ENCODE measurements at regions not wholly inside any gene's neighbourhood (a gene's known extent, or its start where the extent isn't known, plus 50 kb on each side); places are given as distances from the start of the nearest gene placed in this dataset.

DNA sequence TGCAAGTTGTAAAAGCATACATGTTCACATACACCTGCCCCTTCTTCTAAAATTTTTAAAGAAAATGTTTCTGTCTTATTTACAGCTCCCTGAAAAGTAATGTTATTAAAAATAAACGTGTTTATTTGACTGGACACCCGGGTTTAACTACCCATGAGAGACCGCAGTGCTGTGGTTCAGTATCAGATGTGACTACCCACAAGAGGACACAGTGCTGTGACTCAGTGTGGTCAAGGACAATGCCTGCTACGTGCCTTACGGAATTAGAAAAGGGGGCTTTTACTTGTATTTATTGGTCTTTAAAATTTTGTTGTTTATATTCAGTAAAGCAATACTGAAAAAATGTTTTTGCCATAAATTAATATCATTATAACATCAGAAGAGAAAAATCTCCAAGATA is 641.4 kb downstream of the TRIML1 start:
- TF ChIP-seq, protein P1, sequence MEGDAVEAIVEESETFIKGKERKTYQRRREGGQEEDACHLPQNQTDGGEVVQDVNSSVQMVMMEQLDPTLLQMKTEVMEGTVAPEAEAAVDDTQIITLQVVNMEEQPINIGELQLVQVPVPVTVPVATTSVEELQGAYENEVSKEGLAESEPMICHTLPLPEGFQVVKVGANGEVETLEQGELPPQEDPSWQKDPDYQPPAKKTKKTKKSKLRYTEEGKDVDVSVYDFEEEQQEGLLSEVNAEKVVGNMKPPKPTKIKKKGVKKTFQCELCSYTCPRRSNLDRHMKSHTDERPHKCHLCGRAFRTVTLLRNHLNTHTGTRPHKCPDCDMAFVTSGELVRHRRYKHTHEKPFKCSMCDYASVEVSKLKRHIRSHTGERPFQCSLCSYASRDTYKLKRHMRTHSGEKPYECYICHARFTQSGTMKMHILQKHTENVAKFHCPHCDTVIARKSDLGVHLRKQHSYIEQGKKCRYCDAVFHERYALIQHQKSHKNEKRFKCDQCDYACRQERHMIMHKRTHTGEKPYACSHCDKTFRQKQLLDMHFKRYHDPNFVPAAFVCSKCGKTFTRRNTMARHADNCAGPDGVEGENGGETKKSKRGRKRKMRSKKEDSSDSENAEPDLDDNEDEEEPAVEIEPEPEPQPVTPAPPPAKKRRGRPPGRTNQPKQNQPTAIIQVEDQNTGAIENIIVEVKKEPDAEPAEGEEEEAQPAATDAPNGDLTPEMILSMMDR (IDR thresholded peaks at IDR 0.05) = no peak
- TF ChIP-seq EP300 (IDR thresholded peaks at IDR 0.05) (no peak), POLR2A (IDR thresholded peaks at IDR 0.05; ENCODE audit: low read depth) (no peak), POLR2AphosphoS5 (IDR thresholded peaks at IDR 0.05) (no peak)
